SK-N-SH treated with all-trans-retinoic acid at 6 μM for 48 hours (cell line): ENCODE measurements at regions not wholly inside any gene's neighbourhood (a gene's known extent, or its start where the extent isn't known, plus 50 kb on each side); places are given as distances from the start of the nearest gene placed in this dataset.

Experiments
- ATAC-seq: fragments of 200-7000 bp; cut with Tn5 transposase; 3 replicates; pipeline ENCODE4 v1.9.1; 2020; ENCODE audit warnings: mild to moderate bottlenecking, moderate library complexity
- ARNTL ChIP-seq: fragments of 450-650 bp; formaldehyde crosslinking; IDR thresholded peaks from 2 replicates; pipeline ENCODE4 v1.5.0; 2020; ENCODE audit warnings: low read depth, mild to moderate bottlenecking, moderate library complexity, borderline replicate concordance
- BACH2 ChIP-seq: fragments of 250-450 bp; sonication (Bioruptor Pico); IDR thresholded peaks from 2 replicates; pipeline ENCODE4 v1.9.0; 2021; ENCODE audit warnings: mild to moderate bottlenecking, borderline replicate concordance
- CREB5 ChIP-seq: fragments of 250-450 bp; sonication (Bioruptor Pico); IDR thresholded peaks from 2 replicates; pipeline ENCODE4 v1.5.1; 2020; ENCODE audit warnings: low read depth, mild to moderate bottlenecking, moderate library complexity
- CSDC2 ChIP-seq: fragments of 250-450 bp; sonication (Bioruptor Pico); IDR thresholded peaks from 2 replicates; pipeline ENCODE4 v1.5.0; 2020; ENCODE audit warnings: mild to moderate bottlenecking, moderate library complexity
- CSRNP3 ChIP-seq: fragments of 250-450 bp; sonication (Bioruptor Pico); IDR thresholded peaks from 2 replicates; pipeline ENCODE4 v1.5.1; 2021; ENCODE audit warnings: mild to moderate bottlenecking, moderate library complexity
- ESRRG ChIP-seq: fragments of 250-450 bp; sonication (Bioruptor Pico); IDR thresholded peaks from 2 replicates; pipeline ENCODE4 v1.6.1; 2021; ENCODE audit warnings: mild to moderate bottlenecking
- GLIS3 ChIP-seq: fragments of 250-450 bp; sonication (Bioruptor Pico); IDR thresholded peaks from 2 replicates; pipeline ENCODE4 v1.5.0; 2020; ENCODE audit warnings: mild to moderate bottlenecking, moderate library complexity
- ISL1 ChIP-seq: fragments of 250-450 bp; sonication (Bioruptor Pico); IDR thresholded peaks from 2 replicates; pipeline ENCODE4 v2.1.2; 2022; ENCODE audit warnings: mild to moderate bottlenecking, moderate library complexity
- OSR1 ChIP-seq: fragments of 250-450 bp; sonication (Bioruptor Pico); IDR thresholded peaks from 2 replicates; pipeline ENCODE4 v1.8.0; 2022; ENCODE audit warnings: moderate library complexity, mild to moderate bottlenecking, inconsistent platforms
- PATZ1 ChIP-seq: fragments of 250-450 bp; sonication (Bioruptor Pico); IDR thresholded peaks from 2 replicates; pipeline ENCODE4 v1.8.0; 2020; ENCODE audit warnings: mild to moderate bottlenecking, moderate library complexity, borderline replicate concordance
- POU6F1 ChIP-seq: fragments of 250-450 bp; sonication (Bioruptor Pico); IDR thresholded peaks from 2 replicates; pipeline ENCODE4 v1.8.0; 2021; ENCODE audit warnings: low read depth, mild to moderate bottlenecking, moderate library complexity, borderline replicate concordance
- PPARA ChIP-seq: fragments of 250-450 bp; sonication (Bioruptor Pico); IDR thresholded peaks from 2 replicates; pipeline ENCODE4 v1.5.0; 2020; ENCODE audit warnings: mild to moderate bottlenecking, borderline replicate concordance
- TOX ChIP-seq: fragments of 250-450 bp; sonication (Bioruptor Pico); IDR thresholded peaks from 2 replicates; pipeline ENCODE4 v1.8.0; 2021; ENCODE audit warnings: mild to moderate bottlenecking, moderate library complexity, borderline replicate concordance
- TSHZ2 ChIP-seq: fragments of 250-450 bp; sonication (Bioruptor Pico); IDR thresholded peaks from 2 replicates; pipeline ENCODE4 v1.5.0; 2020; ENCODE audit warnings: mild to moderate bottlenecking, moderate library complexity
- ZC3H10 ChIP-seq: fragments of 250-450 bp; sonication (Bioruptor Pico); IDR thresholded peaks from 2 replicates; pipeline ENCODE4 v1.5.1; 2021; ENCODE audit warnings: mild to moderate bottlenecking, moderate library complexity
- ZFP3 ChIP-seq: fragments of 250-450 bp; sonication (Bioruptor Pico); IDR thresholded peaks from 2 replicates; pipeline ENCODE4 v1.5.0; 2020; ENCODE audit warnings: mild to moderate bottlenecking, moderate library complexity
- ZNF565 ChIP-seq: fragments of 450-650 bp; formaldehyde crosslinking; conservative IDR thresholded peaks from 2 replicates; pipeline ENCODE4 v1.5.0; 2020; ENCODE audit warnings: low read depth, mild to moderate bottlenecking, moderate library complexity
- ZNF70 ChIP-seq: fragments of 450-650 bp; formaldehyde crosslinking; IDR thresholded peaks from 2 replicates; pipeline ENCODE4 v1.5.0; 2020; ENCODE audit warnings: mild to moderate bottlenecking, moderate library complexity
- ZNF8 ChIP-seq: fragments of 450-650 bp; formaldehyde crosslinking; IDR thresholded peaks from 2 replicates; pipeline ENCODE4 v1.5.0; 2020; ENCODE audit warnings: mild to moderate bottlenecking, moderate library complexity

- ATAC-seq, result no peak
- TF ChIP-seq OSR1 (CRISPR knock-in tag), result no peak
- no peak for TF ChIP-seq CSDC2 (CRISPR knock-in tag)
- no peak for TF ChIP-seq ZFP3
- no peak for TF ChIP-seq ESRRG (CRISPR knock-in tag)
- TF ChIP-seq GLIS3 (CRISPR knock-in tag), result no peak
- no peak for TF ChIP-seq POU6F1 (CRISPR knock-in tag)
- no peak for TF ChIP-seq ZNF70 (CRISPR knock-in tag)
These were observed 90.5 kb downstream of the PMAIP1 start for GRCh38 chr18:59990121-59990823.

GRCh38 chr18:59988098-59988706 is 88.4 kb downstream of the PMAIP1 start:
- peak; percentile 48; the same call in 1 of the 3 replicates for ATAC-seq
- no peak for TF ChIP-seq ISL1
- no peak for TF ChIP-seq ESRRG (CRISPR knock-in tag)
- no peak for TF ChIP-seq OSR1 (CRISPR knock-in tag)
- TF ChIP-seq CSRNP3 (CRISPR knock-in tag), result no peak
- no peak for TF ChIP-seq ZNF565
- TF ChIP-seq ZNF8, result no peak
- no peak for TF ChIP-seq ZC3H10 (CRISPR knock-in tag)
- no peak for TF ChIP-seq BACH2
- no peak for TF ChIP-seq PATZ1 (CRISPR knock-in tag)
- no peak for TF ChIP-seq POU6F1 (CRISPR knock-in tag)
- TF ChIP-seq TOX (CRISPR knock-in tag), result no peak

GRCh38 chr18:59987102-59987501 is 87.3 kb downstream of the PMAIP1 start:
- no peak for TF ChIP-seq CREB5
- TF ChIP-seq GLIS3 (CRISPR knock-in tag), result no peak
- TF ChIP-seq ARNTL, result no peak
- no peak for TF ChIP-seq ZNF8
- TF ChIP-seq PATZ1 (CRISPR knock-in tag), result no peak
- no peak for TF ChIP-seq CSDC2 (CRISPR knock-in tag)
- no peak for TF ChIP-seq POU6F1 (CRISPR knock-in tag)
- TF ChIP-seq ZFP3, result no peak
- no peak for TF ChIP-seq TSHZ2
- no peak for TF ChIP-seq PPARA (CRISPR knock-in tag)
- TF ChIP-seq, all 23 proteins: peak for 0
- ATAC-seq, result no peak
